ENCODE measurements at regions not wholly inside any gene's neighbourhood (a gene's known extent, or its start where the extent isn't known, plus 50 kb on each side); places are given as distances from the start of the nearest gene placed in this dataset.

GRCh38 chr1:229098903-229099578 lies 171.9 kb upstream of the RAB4A start (continued):
- TF ChIP-seq MLLT10 (CRISPR knock-in tag; IDR thresholded peaks at IDR 0.05) (no peak), HNRNPL (IDR thresholded peaks at IDR 0.05; ENCODE audit: low read depth, low read length) (0 out of 2 replicates have a peak, but pooled peaks have one; percentile 55), ARNT2 (CRISPR knock-in tag; IDR thresholded peaks at IDR 0.05; ENCODE audit: low read depth) (0 out of 2 replicates have a peak, but pooled peaks have one; percentile 64), ZFP1 (CRISPR knock-in tag; IDR thresholded peaks at IDR 0.05) (0 out of 2 replicates have a peak, but pooled peaks have one; percentile 75), ZNF850 (CRISPR knock-in tag; conservative IDR thresholded peaks at IDR 0.05) (no peak), ZNF879 (CRISPR knock-in tag; IDR thresholded peaks at IDR 0.05) (no peak), ZNF574 (CRISPR knock-in tag; IDR thresholded peaks at IDR 0.05) (peak; percentile 86), ZNF761 (CRISPR knock-in tag; conservative IDR thresholded peaks at IDR 0.05) (peak; percentile 81; the same call in 1 of the 2 replicates), GPBP1L1 (CRISPR knock-in tag; IDR thresholded peaks at IDR 0.05) (no peak), ZFP90 (CRISPR knock-in tag; IDR thresholded peaks at IDR 0.05; ENCODE audit: borderline replicate concordance) (peak; percentile 75; the same call in 1 of the 2 replicates), HES4 (CRISPR knock-in tag; IDR thresholded peaks at IDR 0.05; ENCODE audit: borderline replicate concordance) (peak; percentile 41; the same call in 1 of the 2 replicates), SMYD3 (CRISPR knock-in tag; IDR thresholded peaks at IDR 0.05) (no peak), ZNF75D (CRISPR knock-in tag; IDR thresholded peaks at IDR 0.05; ENCODE audit: borderline replicate concordance) (no peak), DMAP1 (CRISPR knock-in tag; IDR thresholded peaks at IDR 0.05) (0 out of 2 replicates have a peak, but pooled peaks have one; percentile 28)
- TF ChIP-seq, protein P1, sequence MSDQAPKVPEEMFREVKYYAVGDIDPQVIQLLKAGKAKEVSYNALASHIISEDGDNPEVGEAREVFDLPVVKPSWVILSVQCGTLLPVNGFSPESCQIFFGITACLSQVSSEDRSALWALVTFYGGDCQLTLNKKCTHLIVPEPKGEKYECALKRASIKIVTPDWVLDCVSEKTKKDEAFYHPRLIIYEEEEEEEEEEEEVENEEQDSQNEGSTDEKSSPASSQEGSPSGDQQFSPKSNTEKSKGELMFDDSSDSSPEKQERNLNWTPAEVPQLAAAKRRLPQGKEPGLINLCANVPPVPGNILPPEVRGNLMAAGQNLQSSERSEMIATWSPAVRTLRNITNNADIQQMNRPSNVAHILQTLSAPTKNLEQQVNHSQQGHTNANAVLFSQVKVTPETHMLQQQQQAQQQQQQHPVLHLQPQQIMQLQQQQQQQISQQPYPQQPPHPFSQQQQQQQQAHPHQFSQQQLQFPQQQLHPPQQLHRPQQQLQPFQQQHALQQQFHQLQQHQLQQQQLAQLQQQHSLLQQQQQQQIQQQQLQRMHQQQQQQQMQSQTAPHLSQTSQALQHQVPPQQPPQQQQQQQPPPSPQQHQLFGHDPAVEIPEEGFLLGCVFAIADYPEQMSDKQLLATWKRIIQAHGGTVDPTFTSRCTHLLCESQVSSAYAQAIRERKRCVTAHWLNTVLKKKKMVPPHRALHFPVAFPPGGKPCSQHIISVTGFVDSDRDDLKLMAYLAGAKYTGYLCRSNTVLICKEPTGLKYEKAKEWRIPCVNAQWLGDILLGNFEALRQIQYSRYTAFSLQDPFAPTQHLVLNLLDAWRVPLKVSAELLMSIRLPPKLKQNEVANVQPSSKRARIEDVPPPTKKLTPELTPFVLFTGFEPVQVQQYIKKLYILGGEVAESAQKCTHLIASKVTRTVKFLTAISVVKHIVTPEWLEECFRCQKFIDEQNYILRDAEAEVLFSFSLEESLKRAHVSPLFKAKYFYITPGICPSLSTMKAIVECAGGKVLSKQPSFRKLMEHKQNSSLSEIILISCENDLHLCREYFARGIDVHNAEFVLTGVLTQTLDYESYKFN (CRISPR knock-in tag; conservative IDR thresholded peaks at IDR 0.05): peak; percentile 97
- TF ChIP-seq, protein P2, sequence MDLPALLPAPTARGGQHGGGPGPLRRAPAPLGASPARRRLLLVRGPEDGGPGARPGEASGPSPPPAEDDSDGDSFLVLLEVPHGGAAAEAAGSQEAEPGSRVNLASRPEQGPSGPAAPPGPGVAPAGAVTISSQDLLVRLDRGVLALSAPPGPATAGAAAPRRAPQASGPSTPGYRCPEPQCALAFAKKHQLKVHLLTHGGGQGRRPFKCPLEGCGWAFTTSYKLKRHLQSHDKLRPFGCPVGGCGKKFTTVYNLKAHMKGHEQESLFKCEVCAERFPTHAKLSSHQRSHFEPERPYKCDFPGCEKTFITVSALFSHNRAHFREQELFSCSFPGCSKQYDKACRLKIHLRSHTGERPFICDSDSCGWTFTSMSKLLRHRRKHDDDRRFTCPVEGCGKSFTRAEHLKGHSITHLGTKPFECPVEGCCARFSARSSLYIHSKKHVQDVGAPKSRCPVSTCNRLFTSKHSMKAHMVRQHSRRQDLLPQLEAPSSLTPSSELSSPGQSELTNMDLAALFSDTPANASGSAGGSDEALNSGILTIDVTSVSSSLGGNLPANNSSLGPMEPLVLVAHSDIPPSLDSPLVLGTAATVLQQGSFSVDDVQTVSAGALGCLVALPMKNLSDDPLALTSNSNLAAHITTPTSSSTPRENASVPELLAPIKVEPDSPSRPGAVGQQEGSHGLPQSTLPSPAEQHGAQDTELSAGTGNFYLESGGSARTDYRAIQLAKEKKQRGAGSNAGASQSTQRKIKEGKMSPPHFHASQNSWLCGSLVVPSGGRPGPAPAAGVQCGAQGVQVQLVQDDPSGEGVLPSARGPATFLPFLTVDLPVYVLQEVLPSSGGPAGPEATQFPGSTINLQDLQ (CRISPR knock-in tag; IDR thresholded peaks at IDR 0.05): no peak
- TF ChIP-seq, protein P3, sequence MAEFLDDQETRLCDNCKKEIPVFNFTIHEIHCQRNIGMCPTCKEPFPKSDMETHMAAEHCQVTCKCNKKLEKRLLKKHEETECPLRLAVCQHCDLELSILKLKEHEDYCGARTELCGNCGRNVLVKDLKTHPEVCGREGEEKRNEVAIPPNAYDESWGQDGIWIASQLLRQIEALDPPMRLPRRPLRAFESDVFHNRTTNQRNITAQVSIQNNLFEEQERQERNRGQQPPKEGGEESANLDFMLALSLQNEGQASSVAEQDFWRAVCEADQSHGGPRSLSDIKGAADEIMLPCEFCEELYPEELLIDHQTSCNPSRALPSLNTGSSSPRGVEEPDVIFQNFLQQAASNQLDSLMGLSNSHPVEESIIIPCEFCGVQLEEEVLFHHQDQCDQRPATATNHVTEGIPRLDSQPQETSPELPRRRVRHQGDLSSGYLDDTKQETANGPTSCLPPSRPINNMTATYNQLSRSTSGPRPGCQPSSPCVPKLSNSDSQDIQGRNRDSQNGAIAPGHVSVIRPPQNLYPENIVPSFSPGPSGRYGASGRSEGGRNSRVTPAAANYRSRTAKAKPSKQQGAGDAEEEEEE (CRISPR knock-in tag; IDR thresholded peaks at IDR 0.05; ENCODE audit: borderline replicate concordance): no peak

All from HepG2 (cell line).